NCI-H187 (cell line): ENCODE measurements at regions not wholly inside any gene's neighbourhood (a gene's known extent, or its start where the extent isn't known, plus 50 kb on each side); places are given as distances from the start of the nearest gene placed in this dataset.
"Not testable (repeated sequence)": the region's sequence is repeated elsewhere in the genome, so short reads cannot be mapped to it uniquely, and the experiment has no call there.

Experiments
- DNase-seq, 2 experiments: peaks; one replicate each; lab custom pipeline; 2025; lab: John Stamatoyannopoulos, UW

DNA sequence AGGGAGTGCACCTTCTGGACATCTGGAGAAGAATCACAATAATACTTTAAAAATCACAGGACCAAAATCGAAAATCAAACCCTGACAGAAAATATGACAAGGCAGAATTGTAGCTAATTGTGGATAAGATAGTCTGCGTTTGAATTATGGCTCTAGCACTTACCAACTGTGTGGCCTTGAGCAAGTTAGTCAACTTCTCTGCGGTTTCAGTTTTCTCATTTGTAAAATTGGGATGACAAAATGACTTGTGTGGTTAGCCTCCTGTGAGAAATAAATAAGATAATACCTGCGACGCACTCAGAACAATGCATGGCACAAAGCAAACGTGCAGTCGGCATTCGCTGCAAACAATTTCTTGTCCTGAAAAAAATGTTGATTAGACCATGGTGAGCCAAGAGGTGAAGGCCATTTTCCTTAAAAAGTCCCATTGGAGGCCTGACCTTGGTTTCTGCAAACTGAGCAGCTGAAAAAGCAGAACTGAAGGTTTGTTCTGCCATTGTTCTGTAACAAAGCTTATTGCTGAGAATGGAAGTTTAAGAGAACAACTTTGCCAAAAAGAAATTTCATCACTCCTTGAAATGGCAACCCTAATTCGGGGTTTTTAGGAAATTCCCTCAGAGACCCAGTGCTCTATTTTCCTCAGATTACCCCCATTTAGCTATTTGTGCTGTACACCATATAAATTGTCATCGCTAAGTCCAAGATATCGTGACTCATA is 266.3 kb downstream of the ERMARD start:
- DNase-seq: no peak

DNA sequence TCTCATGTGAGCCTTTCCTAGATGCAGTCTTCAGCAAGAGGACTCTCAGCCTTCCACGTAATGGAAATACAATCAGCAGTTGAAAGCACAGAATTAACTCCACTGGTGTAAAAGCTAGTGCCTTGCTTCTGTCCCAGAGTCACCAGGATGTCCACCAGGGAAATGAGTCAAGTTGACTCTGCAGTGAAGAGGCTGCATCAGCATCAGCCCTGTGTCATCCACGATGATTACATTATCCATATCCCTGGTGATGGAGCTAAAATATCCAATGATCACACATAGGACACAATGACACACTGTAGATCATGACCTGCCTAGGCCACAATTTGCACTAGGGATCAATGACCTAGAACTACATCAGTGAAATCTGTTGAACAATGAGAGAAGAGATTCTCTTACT is 262.4 kb downstream of the ERMARD start:
- no peak for DNase-seq

DNA sequence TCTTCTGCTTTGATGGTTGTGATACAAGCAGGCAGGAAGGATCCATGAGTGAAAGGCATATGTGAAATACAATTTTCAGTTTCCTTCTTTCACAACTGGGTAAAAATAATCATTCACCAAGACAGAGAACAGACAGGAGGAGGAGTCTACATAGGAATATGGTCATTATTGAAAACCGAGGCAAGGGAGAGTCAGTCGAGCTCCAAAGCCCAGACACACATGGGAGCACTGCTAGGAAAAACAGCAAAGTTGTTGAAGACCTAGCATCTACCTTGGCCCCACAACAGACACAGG is 260.6 kb downstream of the ERMARD start:
- no peak for DNase-seq

DNA sequence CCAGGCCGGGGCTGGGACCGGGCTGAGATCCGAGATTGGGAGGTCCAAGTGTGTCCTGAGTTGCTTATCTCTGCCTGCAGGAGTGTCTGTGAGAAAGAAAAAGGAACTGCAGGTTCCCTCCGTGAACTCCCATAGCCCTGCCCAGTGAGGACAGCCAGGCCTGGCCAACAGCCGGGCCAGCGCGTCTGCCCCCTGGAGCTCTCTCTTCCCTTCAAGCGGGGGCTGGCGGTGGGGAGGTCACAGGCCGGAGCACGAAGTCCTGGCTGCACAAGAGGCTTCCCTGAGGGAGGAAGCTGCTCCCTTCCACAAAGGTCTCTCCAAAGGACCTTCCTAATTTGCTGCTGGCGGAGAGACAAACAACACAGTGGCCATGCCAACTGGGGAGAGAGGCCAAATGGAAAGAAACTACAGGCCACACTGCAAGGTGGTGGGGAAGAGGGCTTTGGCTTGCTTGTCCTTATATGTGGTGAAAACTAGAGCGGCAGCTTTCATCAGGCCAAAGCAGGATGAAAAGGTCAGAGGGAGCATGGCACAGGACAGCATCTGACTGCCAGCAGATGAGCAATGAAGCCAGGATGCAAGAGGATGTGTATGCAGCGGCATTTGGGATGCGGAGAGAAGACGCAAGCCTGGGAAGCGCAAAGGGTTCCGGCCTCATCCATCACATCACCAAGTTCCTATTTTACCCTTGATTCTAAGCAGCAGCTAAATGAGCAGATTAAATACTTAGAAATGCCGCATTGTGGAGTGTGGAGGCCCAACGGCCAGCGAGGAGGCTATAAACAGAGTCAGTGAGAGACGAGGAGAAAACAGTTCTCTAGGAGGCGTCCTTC is 260.0 kb downstream of the ERMARD start:
- DNase-seq: no peak

DNA sequence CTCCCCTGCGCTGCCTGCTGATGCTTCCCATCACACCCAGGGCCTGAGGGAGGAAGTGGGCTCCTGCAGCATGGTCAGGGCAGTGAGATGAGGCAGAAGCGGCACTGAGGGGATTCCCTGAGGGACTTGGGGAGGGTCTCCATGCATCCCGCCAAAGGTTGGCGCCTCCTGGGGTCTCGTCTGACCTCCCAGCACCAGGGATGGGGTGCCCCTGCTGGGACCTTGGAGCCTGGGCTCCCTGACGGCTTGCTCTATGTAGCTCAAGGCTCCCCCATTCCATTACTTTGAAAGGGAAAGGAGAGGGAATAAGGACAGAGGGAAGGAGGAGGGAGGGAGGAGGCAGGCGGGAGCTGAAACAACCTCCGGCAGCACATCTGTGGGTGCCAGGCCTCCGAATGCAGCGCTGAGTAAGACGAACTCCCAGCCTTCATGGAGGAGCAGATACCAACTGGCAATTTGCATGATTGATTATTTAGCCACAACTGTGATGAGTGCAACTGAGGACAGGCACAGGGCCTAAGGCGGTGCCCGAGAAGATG is 259.3 kb downstream of the ERMARD start:
- DNase-seq: no peak

DNA sequence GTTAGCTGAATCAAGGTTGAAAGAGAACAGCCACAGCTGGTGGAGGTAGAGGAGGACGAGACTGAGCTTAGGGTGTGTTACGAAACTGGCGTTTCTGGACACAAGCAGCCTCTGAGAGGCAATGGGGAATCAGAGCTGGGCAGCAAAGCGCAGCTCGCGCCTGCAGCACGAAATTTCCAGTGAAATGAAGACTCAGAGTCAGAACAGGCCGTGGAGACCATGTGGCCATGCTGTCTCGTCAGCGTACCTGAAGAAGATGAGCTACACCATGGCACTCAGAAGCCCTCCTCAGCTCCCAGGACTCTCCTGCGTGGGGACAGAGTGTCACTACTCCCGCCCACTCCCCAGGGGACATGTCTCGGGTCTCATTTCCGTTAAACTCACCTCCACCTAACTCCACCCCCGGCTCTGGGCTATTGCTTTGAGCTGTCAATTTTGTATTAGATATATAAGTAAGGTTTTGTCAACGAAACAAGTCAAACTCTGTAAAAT is 256.9 kb downstream of the ERMARD start:
- no peak for DNase-seq

DNA sequence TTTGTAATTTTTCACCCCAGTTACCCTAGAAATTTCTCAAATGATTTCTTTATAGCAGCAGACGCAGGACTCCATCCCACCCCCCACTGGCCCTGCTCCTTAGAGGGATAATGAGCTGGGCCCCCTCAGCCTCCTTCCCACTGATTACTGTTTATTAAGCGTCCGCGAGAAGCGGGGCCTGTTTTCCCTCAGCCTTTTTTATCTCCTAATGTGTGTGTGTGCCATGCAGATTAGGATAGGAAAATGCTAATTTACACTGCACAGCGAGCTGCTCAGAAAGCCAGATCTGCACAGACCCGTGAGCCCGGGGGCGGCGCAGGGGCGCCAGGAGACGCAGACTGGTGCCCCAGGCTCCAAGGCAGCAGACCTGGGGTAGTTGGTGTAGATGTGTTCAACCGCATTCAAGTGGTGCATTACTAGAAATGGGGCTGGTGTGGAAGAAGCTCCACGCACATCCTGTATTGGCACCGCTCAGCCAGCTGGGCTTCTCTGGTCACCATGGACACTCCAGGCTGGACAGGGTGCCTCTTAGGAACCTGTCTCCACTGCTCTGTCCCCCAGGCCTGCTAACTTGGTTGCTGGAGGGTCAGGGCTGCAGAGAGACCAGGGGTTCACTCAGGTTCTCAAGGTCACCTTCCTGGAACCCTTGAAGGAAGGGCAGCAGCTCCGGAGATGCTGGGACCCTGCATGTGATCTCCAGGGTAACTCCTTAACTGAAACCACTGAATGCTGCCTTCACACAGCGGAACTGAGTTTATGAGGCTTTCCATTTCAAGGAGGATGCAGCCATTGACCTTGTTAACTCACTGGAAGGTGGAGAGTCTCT is 256.3 kb downstream of the ERMARD start:
- no peak for DNase-seq

DNA sequence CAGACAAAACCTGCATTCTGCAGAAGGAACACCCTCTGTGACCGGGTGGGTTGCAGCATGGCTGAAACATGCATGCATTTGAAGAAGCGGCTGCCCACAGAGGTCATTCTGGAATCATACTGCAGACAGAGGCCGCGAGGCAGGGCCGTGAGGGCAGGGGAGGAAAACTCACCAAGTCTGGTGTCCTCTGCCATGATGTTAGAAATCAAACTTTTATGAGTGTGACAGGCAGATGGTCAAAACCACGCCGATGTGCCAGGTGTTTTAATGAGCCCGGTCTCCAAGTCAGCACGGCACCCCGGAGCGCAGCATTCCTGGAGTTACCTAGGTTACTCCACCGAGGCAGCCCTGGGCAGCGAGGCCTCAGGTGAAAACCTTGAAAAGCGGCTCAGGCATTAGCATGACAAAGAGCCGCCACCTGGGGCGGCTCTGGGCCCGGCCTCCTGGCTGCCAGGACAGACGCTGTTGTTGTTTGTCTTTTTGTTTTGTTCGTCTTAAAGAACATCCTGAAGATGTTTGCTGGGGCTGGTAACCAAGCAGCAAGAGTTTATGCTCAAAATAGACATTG is 255.6 kb downstream of the ERMARD start:
- no peak for DNase-seq

DNA sequence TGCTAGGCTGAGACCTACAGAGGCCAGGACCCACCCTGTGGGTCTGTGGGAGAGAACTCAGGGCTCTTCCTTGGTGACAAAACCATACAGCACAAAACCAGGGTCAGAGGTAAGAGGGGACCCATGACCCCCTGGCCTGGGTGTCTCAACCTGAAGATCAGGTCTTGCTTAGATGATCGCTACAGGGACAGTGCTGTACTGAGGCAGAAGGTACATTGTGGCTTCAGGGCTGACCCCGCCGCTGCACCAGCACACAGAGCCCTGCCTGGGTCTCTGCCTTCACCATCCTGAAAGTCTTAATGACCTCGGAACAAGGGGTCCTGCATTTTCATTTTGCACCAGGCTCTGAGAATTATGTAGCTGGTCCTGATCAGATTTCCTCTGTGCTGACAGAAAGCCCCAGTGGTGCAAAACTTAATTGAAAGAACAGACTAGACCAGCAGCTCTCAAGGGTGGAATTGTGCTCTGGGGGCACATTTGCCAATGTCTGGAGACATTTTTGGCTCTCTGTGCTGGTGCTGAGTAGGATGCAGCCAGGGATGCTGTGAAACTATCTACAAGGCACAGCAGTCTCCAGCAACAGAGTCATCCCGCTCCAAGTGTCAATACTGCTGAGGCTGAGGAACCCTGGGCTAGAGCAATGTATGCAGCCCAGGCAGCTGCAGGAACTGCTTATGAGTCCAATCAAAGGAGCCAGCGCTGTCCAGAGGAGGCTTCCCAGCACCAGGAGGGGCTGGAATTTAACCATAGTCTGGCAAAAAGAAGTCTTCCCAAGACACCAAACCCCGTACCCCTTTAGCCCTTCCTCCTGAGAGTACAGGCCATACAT is 254.9 kb downstream of the ERMARD start:
- DNase-seq: no peak

DNA sequence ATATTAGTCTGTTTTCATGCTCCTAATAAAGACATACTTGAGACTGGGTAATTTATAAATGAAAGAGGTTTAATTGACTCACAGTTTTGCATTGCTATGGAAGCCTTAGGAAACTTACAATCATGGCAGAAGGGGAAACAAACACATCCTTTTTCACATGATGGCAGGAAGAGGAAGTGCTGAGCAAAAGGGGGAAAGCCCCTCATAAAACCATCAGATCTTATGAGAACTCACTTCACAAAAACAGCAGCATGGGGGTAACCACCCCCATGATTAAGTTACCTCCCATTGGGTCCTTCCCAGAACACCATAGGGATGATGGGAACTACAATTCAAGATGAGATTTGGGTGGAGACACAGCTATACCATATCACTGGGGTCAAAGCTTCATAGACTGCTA is 254.2 kb downstream of the ERMARD start:
- no peak for DNase-seq

DNA sequence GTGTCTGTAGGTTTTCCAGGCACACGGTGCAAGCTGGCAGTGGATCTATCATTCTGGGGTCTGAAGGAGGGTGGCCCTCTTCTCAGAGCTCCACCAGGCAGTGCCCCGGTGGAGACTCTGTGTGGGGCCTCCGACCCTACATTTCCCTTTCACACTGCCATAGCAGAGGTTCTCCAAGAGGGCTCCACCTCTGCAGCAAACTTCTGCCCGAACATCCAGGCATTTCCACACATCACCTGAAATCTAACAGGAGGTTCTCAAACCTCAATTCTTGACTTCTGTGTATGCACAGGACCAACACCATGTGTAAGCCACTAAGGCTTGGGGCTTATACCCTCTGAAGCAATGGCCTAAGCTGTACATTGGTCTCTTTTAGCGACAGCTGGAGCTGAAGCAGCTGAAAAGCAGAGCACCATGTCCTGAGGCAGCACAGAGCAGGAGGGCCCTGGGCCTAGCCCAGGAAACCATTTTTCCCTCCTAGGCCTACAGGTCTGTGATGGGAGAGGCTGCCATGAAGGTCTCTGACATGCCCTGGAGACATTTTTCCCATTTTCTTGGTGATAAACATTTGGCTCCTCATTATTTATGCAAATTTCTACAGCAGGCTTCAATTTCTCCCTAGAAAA is 253.3 kb downstream of the ERMARD start:
- no peak for DNase-seq

DNA sequence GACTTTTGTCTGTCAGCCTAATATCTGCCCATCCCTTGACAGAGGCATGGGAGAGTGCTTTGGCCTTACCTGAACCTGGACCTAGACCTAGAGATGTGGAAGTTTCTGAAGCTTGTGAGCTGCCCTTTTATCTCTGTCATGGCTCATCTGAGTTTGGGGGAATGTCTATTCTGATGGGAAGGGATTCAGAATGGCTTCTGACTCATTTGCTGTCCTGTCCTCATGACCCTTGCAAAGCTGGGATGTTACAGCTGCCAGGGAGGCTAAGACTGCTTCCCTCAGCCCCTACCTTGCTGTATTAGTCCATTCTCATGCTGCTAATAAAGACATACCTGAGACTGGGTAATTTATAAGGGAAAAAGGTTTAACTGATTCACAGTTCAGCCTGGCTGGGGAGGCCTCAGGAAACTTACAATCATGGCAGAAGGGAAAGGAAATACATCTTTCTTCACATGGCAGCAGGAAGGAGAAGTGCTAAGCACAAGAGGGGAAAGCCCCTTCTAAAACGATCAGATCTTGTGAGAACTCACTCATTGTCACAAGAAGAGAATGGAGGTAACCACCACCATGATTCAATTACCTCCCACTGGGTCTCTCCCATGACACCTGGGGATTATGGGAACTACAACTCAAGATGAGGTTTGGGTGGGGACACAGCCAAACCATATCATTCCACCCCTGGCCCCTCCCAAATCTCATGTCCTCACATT is 252.2 kb downstream of the ERMARD start:
- no peak for DNase-seq

DNA sequence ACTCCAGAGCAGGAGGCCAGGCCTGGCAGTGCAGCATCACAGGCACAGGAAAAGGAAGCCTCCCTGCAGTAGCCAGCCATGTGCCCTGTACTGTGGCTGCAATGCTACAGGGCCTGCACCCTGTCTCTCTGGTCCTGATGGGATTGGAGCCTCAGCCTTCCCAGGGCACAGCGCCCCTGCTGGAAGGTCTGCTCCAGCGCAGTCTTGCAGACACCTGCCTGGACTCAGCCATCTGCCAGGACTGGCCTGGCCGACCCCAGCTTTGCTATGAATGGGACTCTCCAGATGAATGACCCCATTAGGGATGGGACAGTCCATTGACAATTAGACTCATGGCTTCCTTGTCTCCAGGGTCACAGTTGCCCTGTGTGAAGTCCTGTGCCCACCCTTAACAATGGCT is 251.6 kb downstream of the ERMARD start:
- no peak for DNase-seq

DNA sequence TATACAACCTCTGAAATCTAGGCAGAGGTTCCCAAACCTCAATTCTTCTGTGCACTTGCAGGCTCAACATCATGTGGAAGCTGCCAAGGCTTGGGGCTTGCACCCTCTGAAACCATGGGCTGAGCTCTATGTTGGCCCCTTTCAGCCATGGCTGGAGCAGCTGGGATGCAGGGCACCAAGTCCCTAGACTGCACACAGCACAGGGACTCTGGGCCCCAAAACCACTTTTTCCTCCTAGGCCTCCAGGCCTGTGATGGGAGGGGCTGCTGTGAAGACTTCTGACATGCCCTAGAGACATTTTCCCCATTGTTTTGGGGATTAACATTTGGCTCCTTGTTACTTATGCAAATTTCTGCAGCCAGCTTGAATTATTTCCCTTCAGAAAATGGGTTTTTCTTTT is 250.4 kb downstream of the ERMARD start:
- DNase-seq: not testable (repeated sequence)

DNA sequence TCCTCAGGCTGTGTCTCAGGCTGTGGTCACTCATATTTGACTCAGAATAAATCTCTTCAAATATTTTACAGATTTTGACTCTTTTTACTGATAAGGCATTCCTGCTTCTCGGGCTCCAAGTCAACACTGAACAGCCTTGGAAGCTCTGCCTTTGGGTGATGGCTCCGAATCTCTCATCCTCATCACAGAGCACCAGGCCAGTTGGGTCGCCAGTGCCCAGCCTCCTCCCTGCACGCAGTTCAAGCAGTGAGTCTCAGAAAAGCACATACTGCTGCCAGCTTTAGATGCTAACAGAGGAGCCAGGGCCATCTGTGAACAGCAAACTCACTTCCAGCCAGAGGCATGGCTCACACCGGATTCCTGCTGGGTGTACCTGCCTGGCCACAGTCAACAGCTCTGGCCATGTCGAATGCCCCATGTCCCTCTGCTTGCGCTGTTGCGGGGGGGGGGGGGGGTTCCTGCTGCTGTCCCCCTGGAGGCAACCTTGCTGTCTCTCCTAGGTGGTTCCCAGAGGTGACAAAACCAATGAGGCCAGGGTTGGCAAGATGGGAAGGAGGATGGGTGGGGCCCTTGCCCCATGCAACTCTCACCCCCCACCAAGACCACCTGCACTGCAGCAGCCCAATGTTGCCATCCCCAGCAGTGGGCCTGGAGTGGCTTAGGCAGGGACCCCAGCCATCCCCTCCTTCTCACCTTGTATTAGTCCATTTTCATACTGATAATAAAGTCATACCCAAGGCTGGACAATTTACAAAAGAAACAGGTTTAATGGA is 248.8 kb downstream of the ERMARD start:
- no peak for DNase-seq

DNA sequence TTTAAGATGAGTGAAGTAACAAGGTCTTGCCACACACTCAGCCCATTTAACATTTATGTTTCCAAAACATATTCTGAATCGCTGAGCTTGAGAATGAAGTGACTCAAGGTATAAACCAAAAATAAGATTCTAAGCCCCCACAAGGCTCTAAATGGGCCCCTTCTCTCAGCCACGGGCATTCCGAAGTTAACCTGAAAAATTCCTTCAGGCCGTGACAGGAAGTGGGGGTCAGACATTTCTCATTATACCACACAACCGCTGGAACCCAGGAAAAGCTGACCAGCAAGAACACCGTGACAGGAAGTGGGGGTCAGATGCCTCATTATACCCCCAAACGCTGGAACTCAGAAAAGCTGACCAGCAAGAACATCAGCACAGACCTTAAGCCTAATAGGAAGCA is 247.9 kb downstream of the ERMARD start:
- DNase-seq: no peak

DNA sequence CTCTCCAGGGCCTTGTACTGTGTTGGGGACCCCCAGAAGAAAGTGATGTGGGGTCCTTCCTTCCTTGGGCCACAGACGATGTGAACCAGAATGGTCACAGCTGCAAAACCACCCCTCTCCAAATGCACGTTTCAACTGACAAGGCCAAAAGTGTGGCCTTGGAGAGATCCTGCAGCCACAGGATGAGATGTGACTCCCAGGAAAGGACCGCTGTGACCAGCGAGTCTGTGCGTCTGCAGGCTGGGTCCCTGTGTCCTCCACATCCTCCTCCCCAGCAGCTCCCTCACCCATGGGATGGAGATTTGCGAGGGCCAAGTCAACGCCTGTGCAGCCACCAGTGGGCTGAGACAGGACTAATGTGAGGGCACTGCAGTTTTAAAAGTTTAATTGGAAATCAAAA is 247.0 kb downstream of the ERMARD start:
- no peak for DNase-seq

DNA sequence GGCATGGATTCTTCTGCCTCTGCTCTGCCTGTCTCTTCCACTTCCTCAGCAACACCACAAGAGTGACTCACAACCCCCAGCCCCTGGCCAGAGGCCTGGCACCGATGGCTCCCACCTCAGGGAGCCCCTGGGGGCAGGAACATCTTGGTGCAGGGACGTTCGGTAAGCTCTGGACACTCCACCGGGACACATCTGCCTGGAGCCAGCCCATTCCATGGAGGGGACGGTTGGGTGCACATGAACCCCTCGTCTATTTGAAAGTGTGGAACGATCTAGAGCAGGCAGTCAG is 246.5 kb downstream of the ERMARD start:
- no peak for DNase-seq

DNA sequence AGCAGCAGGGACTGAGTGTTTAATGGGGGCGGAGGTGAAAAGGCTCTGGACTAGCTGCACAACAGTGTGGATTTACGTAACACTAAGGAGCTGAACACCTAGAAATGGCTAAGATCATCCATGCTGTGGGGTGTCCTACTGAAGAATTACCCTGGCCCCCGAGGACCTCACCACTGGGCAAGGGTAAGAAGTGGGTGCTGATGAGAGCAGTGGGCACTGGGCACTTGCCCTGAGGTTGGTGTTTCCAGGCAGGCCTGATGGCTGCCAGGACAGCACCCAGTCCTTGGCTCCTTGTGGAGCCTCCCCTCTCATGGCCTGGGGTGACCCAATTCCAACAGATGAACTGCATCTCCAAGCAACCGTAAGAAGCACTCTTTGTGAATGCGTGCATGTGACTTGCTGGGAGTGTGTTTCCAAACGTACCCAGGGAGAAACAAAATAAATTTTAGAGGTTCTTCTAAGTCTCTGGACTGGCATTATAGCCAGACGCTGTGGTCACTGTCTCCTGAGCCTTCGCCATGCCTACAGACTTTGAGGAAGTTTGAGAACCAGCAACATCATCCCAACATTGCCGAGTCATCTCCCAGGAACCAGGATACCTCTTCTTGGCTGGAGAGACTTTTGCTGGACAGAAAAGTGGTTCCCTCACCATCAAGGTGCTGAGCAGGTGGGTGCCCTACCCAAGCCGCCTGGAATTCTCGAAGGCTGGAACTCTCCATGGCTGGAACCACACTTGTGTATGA is 245.9 kb downstream of the ERMARD start:
- no peak for DNase-seq
